Erythroblast (primary cell): ENCODE measurements at regions not wholly inside any gene's neighbourhood (a gene's known extent, or its start where the extent isn't known, plus 50 kb on each side); places are given as distances from the start of the nearest gene placed in this dataset.
"Not testable (repeated sequence)": the region's sequence is repeated elsewhere in the genome, so short reads cannot be mapped to it uniquely, and the experiment has no call there.

Experiments used
- DNase-seq, 2 experiments: peaks; one replicate each; lab custom pipeline; 2025; lab: John Stamatoyannopoulos, UW
- GATA1 ChIP-seq: IDR thresholded peaks from 2 replicates; pipeline ENCODE4 v1.6.1; 2011; ENCODE audit warnings: low read depth, mild to moderate bottlenecking, control low read depth, low read length, moderate library complexity
- POLR2A ChIP-seq: IDR thresholded peaks from 2 replicates; pipeline ENCODE4 v1.6.1; 2011; ENCODE audit warnings: mild to moderate bottlenecking, low read length

- no peak for TF ChIP-seq POLR2A
- TF ChIP-seq GATA1: no peak
- no peak for DNase-seq
These were observed 96.5 kb upstream of the PODXL start for GRCh38 chr7:131652934-131653333.

- TF ChIP-seq GATA1 (no peak), POLR2A (no peak)
- DNase-seq: no peak
These were observed 95.8 kb upstream of the PODXL start for GRCh38 chr7:131652194-131652593.

- no peak for DNase-seq
These were observed 93.5 kb upstream of the PODXL start for GRCh38 chr7:131649879-131650278.

GRCh38 chr7:131649003-131649541 lies 92.6 kb upstream of the PODXL start:
- no peak for DNase-seq
- TF ChIP-seq POLR2A (no peak), GATA1 (no peak)

More at GRCh38 chr7:131649879-131650278, 93.5 kb upstream of the PODXL start:
- no peak for TF ChIP-seq POLR2A
- TF ChIP-seq GATA1: no peak

GRCh38 chr7:131648491-131648890 lies 92.1 kb upstream of the PODXL start:
- TF ChIP-seq GATA1 (no peak), POLR2A (no peak)
- DNase-seq: no peak

- no peak for DNase-seq
- no peak for TF ChIP-seq POLR2A
- no peak for TF ChIP-seq GATA1
These were observed 89.8 kb upstream of the PODXL start for GRCh38 chr7:131646203-131646602.

GRCh38 chr7:131642429-131642828 lies 86.0 kb upstream of the PODXL start:
- no peak for DNase-seq
- TF ChIP-seq POLR2A: no peak
- no peak for TF ChIP-seq GATA1

GRCh38 chr7:131640686-131641085 lies 84.3 kb upstream of the PODXL start:
- no peak for DNase-seq
- TF ChIP-seq GATA1 (no peak), POLR2A (no peak)

- no peak for DNase-seq
- TF ChIP-seq GATA1: no peak
- no peak for TF ChIP-seq POLR2A
These were observed 82.4 kb upstream of the PODXL start for GRCh38 chr7:131638641-131639430.

- no peak for TF ChIP-seq GATA1
- TF ChIP-seq POLR2A: no peak
- no peak for DNase-seq
These were observed 81.4 kb upstream of the PODXL start for GRCh38 chr7:131637859-131638258.

- DNase-seq: no peak
- TF ChIP-seq GATA1 (no peak), POLR2A (no peak)
These were observed 79.7 kb upstream of the PODXL start for GRCh38 chr7:131636092-131636491.

GRCh38 chr7:131634197-131634596 lies 77.8 kb upstream of the PODXL start:
- DNase-seq: not testable (repeated sequence)

- DNase-seq: no peak
- TF ChIP-seq GATA1 (no peak), POLR2A (no peak)
These were observed 77.0 kb upstream of the PODXL start for GRCh38 chr7:131633342-131633843.

- no peak for TF ChIP-seq GATA1
- TF ChIP-seq POLR2A: no peak
- DNase-seq: no peak
These were observed 74.0 kb upstream of the PODXL start for GRCh38 chr7:131630427-131630826.
